H9 (cell line): ENCODE measurements at regions not wholly inside any gene's neighbourhood (a gene's known extent, or its start where the extent isn't known, plus 50 kb on each side); places are given as distances from the start of the nearest gene placed in this dataset.

Source experiments
- DNase-seq: peaks from one replicate; pipeline ENCODE4 v3.0.0-alpha.2; 2017
- H2AFZ ChIP-seq: one replicate; pipeline ENCODE4 v1.6.1; 2013; ENCODE audit warnings: mild to moderate bottlenecking, low read length, control low read depth, moderate library complexity
- H2AK5ac ChIP-seq: 2 replicates; pipeline ENCODE4 v1.6.1; 2013; ENCODE audit warnings: low read length, control low read depth, mixed read lengths; ENCODE audit not compliant: insufficient read length
- H2BK120ac ChIP-seq: one replicate; pipeline ENCODE4 v1.6.1; 2013; ENCODE audit warnings: low read depth, mild to moderate bottlenecking, low read length, control low read depth, inconsistent platforms; ENCODE audit not compliant: poor library complexity, severe bottlenecking
- H2BK12ac ChIP-seq: 2 replicates; pipeline ENCODE4 v1.6.1; 2013; ENCODE audit warnings: low read length, control low read depth, mixed read lengths, low read depth; ENCODE audit not compliant: insufficient read length
- H2BK15ac ChIP-seq: 2 replicates; pipeline ENCODE4 v1.6.1; 2013; ENCODE audit warnings: low read depth, low read length, control low read depth
- H2BK20ac ChIP-seq: one replicate; pipeline ENCODE4 v1.6.1; 2013; ENCODE audit warnings: low read depth, mild to moderate bottlenecking, low read length, control low read depth, inconsistent platforms; ENCODE audit not compliant: poor library complexity, severe bottlenecking
- H2BK5ac ChIP-seq: 2 replicates; pipeline ENCODE4 v1.6.1; 2013; ENCODE audit warnings: low read length, control low read depth, mixed read lengths; ENCODE audit not compliant: insufficient read length
- H3K14ac ChIP-seq: 2 replicates; pipeline ENCODE4 v1.6.1; 2013; ENCODE audit warnings: low read length, control low read depth; ENCODE audit not compliant: insufficient read depth
- H3K18ac ChIP-seq: 2 replicates; pipeline ENCODE4 v1.6.1; 2013; ENCODE audit warnings: low read depth, mild to moderate bottlenecking, mixed read lengths, low read length, control low read depth; ENCODE audit not compliant: insufficient read length
- H3K23ac ChIP-seq: 2 replicates; pipeline ENCODE4 v1.6.1; 2013; ENCODE audit warnings: low read length, control low read depth, mixed read lengths, low read depth; ENCODE audit not compliant: insufficient read length
- H3K23me2 ChIP-seq: 2 replicates; pipeline ENCODE4 v1.6.1; 2013; ENCODE audit warnings: low read depth, mild to moderate bottlenecking, mixed read lengths, low read length, control low read depth; ENCODE audit not compliant: insufficient read length, poor library complexity, severe bottlenecking
- H3K27ac ChIP-seq: 2 replicates; pipeline ENCODE4 v1.5.1; 2013; ENCODE audit warnings: low read length, control low read depth, mixed read lengths, low read depth; ENCODE audit not compliant: insufficient read length
- H3K27me3 ChIP-seq: 2 replicates; pipeline ENCODE4 v1.6.1; 2013; ENCODE audit warnings: low read length, control low read depth, inconsistent platforms; ENCODE audit not compliant: insufficient read depth
- H3K4ac ChIP-seq: 2 replicates; pipeline ENCODE4 v1.6.1; 2013; ENCODE audit warnings: low read depth, mild to moderate bottlenecking, control low read depth, inconsistent platforms, low read length, moderate library complexity
- H3K4me1 ChIP-seq: 2 replicates; pipeline ENCODE4 v1.6.1; 2013; ENCODE audit warnings: low read length, control low read depth, inconsistent platforms; ENCODE audit not compliant: insufficient read depth
- H3K4me2 ChIP-seq: 2 replicates; pipeline ENCODE4 v1.6.1; 2013; ENCODE audit warnings: low read length, control low read depth, mixed read lengths; ENCODE audit not compliant: insufficient read length, insufficient read depth
- H3K56ac ChIP-seq: 2 replicates; pipeline ENCODE4 v1.6.1; 2013; ENCODE audit warnings: low read depth, mild to moderate bottlenecking, mixed read lengths, low read length, control low read depth; ENCODE audit not compliant: insufficient read length
- H3K79me1 ChIP-seq: 2 replicates; pipeline ENCODE4 v1.6.1; 2013; ENCODE audit warnings: low read depth, mild to moderate bottlenecking, moderate library complexity, low read length, control low read depth, inconsistent platforms; ENCODE audit not compliant: insufficient read depth, poor library complexity, severe bottlenecking
- H3K79me2 ChIP-seq: 2 replicates; pipeline ENCODE4 v1.6.1; 2013; ENCODE audit warnings: low read length, control low read depth, inconsistent platforms; ENCODE audit not compliant: insufficient read depth
- H3K9ac ChIP-seq: 2 replicates; pipeline ENCODE4 v1.6.1; 2013; ENCODE audit warnings: low read length, control low read depth, mixed read lengths; ENCODE audit not compliant: insufficient read length; ENCODE audit errors: extremely low read depth
- H3K9me3 ChIP-seq: one replicate; pipeline ENCODE4 v1.6.1; 2013; ENCODE audit warnings: low read depth, low read length, inconsistent platforms; ENCODE audit not compliant: control insufficient read depth
- H3T11ph ChIP-seq: one replicate; pipeline ENCODE4 v1.6.1; 2013; ENCODE audit warnings: mild to moderate bottlenecking, low read length, control low read depth, inconsistent platforms
- H4K20me1 ChIP-seq: one replicate; pipeline ENCODE4 v1.6.1; 2013; ENCODE audit not compliant: control insufficient read depth, insufficient read length, insufficient read depth
- H4K5ac ChIP-seq: 2 replicates; pipeline ENCODE4 v1.6.1; 2013; ENCODE audit warnings: low read depth, mild to moderate bottlenecking, mixed read lengths, low read length, control low read depth; ENCODE audit not compliant: insufficient read length
- H4K8ac ChIP-seq: replicated peaks from 2 replicates; pipeline ENCODE4 v1.6.1; 2013; ENCODE audit warnings: low read length, control low read depth, mixed read lengths, low read depth; ENCODE audit not compliant: insufficient read length
- H4K91ac ChIP-seq: 2 replicates; pipeline ENCODE4 v1.6.1; 2013; ENCODE audit warnings: low read depth, mild to moderate bottlenecking, moderate library complexity, mixed read lengths, low read length, control low read depth; ENCODE audit not compliant: insufficient read length
- H3K27ac Mint-ChIP-seq, 3 experiments: 2 replicates in 2 of 3; 3 replicates in 1 of 3; pipeline ENCODE4 v1.8.0; 2020 to 2021; ENCODE audit warnings: mixed read lengths in 3 of 3, mild to moderate bottlenecking in 1 of 3, moderate library complexity in 1 of 3
- H3K27me3 Mint-ChIP-seq: 2 replicates; pipeline ENCODE4 v1.8.0; 2021; ENCODE audit warnings: low read depth, mild to moderate bottlenecking, moderate library complexity, mixed read lengths
- H3K36me3 Mint-ChIP-seq, 3 experiments: 2 replicates in 2 of 3; 3 replicates in 1 of 3; pipeline ENCODE4 v1.8.0; 2020 to 2021; ENCODE audit warnings: low read depth in 3 of 3, mixed read lengths in 3 of 3; ENCODE audit not compliant: insufficient read depth in 1 of 3
- H3K4me1 Mint-ChIP-seq, 2 experiments: 2 replicates each; pipeline ENCODE4 v1.8.0; 2020; ENCODE audit warnings: mixed read lengths in 2 of 2
- H3K4me3 Mint-ChIP-seq, 2 experiments: 2 replicates in 1 of 2; 3 replicates in 1 of 2; pipeline ENCODE4 v1.8.0; 2020 to 2021; ENCODE audit warnings: mild to moderate bottlenecking in 2 of 2, mixed read lengths in 2 of 2, moderate library complexity in 1 of 2
- H3K9me3 Mint-ChIP-seq, 2 experiments: 2 replicates in 1 of 2; 3 replicates in 1 of 2; pipeline ENCODE4 v1.8.0; 2020; ENCODE audit warnings: mild to moderate bottlenecking in 2 of 2, mixed read lengths in 2 of 2, moderate library complexity in 1 of 2
- CTCF ChIP-seq: fragments of 200-600 bp; sonication (generic); conservative IDR thresholded peaks from 3 replicates; pipeline ENCODE4 v1.8.0; 2021; ENCODE audit warnings: antibody characterized with exemption, mild to moderate bottlenecking
- WGBS: extraction: QIAGEN DNeasy Blood & Tissue Kit; methylation state at CpG from one replicate; pipeline ENCODE4 v1.1.7; 2013; ENCODE audit warnings: missing lambda C conversion rate, low lambda C conversion rate, mixed read lengths; ENCODE audit not compliant: insufficient read length; ENCODE audit errors: extremely low coverage; 5-methylcytosine and 5-hydroxymethylcytosine counted together

DNA sequence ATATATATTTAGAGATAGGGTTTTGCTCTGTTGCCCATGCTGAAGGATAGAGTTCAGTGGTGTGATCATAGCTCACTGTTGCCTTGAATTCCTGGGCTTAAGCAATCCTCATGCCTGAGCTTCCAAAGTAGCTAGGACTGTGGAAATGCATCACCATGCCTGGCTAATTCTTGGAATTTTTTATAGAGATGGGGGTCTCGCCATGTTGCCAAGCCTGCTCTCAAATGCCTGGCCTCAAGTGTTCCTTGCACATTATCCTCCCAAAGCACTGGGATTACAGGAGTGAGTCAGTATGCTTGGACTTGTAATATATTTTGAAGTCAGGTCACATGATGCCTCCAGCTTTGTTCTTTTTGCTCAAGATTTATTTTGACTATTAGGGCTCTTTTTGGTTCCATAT is 178.0 kb downstream of the RPAP3 start:
- no peak overlapping the region for H2AFZ ChIP-seq
- H4K8ac ChIP-seq = no peak overlapping the region
- WGBS = no CpG with 5 or more reads among the region's 1 CpG
- no peak overlapping the region for H2AK5ac ChIP-seq
- no peak overlapping the region for H2BK12ac ChIP-seq
- no peak overlapping the region for H3K4me2 ChIP-seq
- no peaks in the 10 kb centered on the region for H3K79me2 ChIP-seq
- H3K4me3 Mint-ChIP-seq = no peak overlapping the region
- H3K23ac ChIP-seq = no peak overlapping the region
- H3K36me3 Mint-ChIP-seq = peaks cover 0 to 1% (median 0%) of the 10 kb centered on the region in 3 experiments; a peak in 2 of 7 replicates
- no peaks in the 10 kb centered on the region for H3K27me3 ChIP-seq
- H3K14ac ChIP-seq = no peak overlapping the region
- no peaks in the 10 kb centered on the region for H3K4me1 ChIP-seq
- no peak for TF ChIP-seq CTCF
- no peaks in the 10 kb centered on the region for H3K9me3 ChIP-seq
- H3K18ac ChIP-seq = no peak overlapping the region
- no peaks in the 10 kb centered on the region for H3K79me1 ChIP-seq
- H3T11ph ChIP-seq = no peak overlapping the region
- no peaks in the 10 kb centered on the region for H3K4me1 Mint-ChIP-seq
- peaks cover 5 to 49% of the 10 kb centered on the region in 2 experiments for H3K9me3 Mint-ChIP-seq
- no peak overlapping the region for H2BK5ac ChIP-seq
- H3K56ac ChIP-seq = no peak overlapping the region
- H2BK15ac ChIP-seq = no peak overlapping the region
- no peak overlapping the region for H3K9ac ChIP-seq
- H3K23me2 ChIP-seq = no peaks in the 10 kb centered on the region
- peaks cover 2% of the 10 kb centered on the region for H3K27me3 Mint-ChIP-seq
- no peak overlapping the region for H3K4ac ChIP-seq
- H2BK120ac ChIP-seq = no peak overlapping the region
- H3K27ac Mint-ChIP-seq = no peak overlapping the region
- no peak overlapping the region for H4K5ac ChIP-seq
- H2BK20ac ChIP-seq = no peak overlapping the region
- H4K91ac ChIP-seq = no peak overlapping the region
- DNase-seq = no peak
- H3K27ac ChIP-seq = no peak overlapping the region
- no peaks in the 10 kb centered on the region for H4K20me1 ChIP-seq
